Right lobe of liver (tissue), 6 donors: ENCODE measurements at regions not wholly inside any gene's neighbourhood (a gene's known extent, or its start where the extent isn't known, plus 50 kb on each side); places are given as distances from the start of the nearest gene placed in this dataset.
A peak's percentile ranks its signal among the peaks of the same experiment; 100 is the strongest.

Experiments
- ATAC-seq, 4 donors: fragments of 200-7000 bp; cut with Tn5 transposase; one replicate each; pipeline ENCODE4 v1.9.1; 2020; ENCODE audit warnings: mild to moderate bottlenecking in 4 of 4, moderate library complexity in 4 of 4
- DNase-seq, 3 donors: peaks; one replicate each; pipeline ENCODE4 v3.0.0-alpha.2; 2020
- H3K27ac ChIP-seq, 3 donors: fragments of 200-600 bp; one replicate each; pipeline ENCODE4 v1.8.0; 2022
- H3K27me3 ChIP-seq, 2 donors: fragments of 200-600 bp; one replicate each; pipeline ENCODE4 v1.8.0; 2022
- H3K36me3 ChIP-seq, 4 donors: fragments of 200-600 bp; sonication (generic) in 1 of 4; one replicate each; pipeline versions ENCODE4 v1.5.1 to v1.8.0; 2017 to 2022; ENCODE audit warnings: control low read depth in 1 of 4
- H3K4me1 ChIP-seq, 4 donors: fragments of 200-600 bp; sonication (generic) in 1 of 4; one replicate each; pipeline versions ENCODE4 v1.5.1 to v1.8.0; 2017 to 2022; ENCODE audit warnings: control low read depth in 1 of 4
- H3K4me3 ChIP-seq, 3 donors: fragments of 200-600 bp; one replicate each; pipeline ENCODE4 v1.8.0; 2022
- H3K9me3 ChIP-seq, 4 donors: fragments of 200-600 bp; sonication (generic) in 1 of 4; one replicate each; pipeline versions ENCODE4 v1.5.1 to v1.8.0; 2017 to 2022; ENCODE audit warnings: control low read depth in 1 of 4
- POLR2A ChIP-seq: fragments of 450-650 bp; IDR thresholded peaks from one replicate; pipeline ENCODE4 v1.6.1; 2017; ENCODE audit warnings: antibody characterized with exemption, mild to moderate bottlenecking
- WGBS: methylation state at CpG from one replicate; pipeline ENCODE4 v1.1.6; 2018; ENCODE audit warnings: low coverage, low lambda C conversion rate; ENCODE audit not compliant: insufficient coverage; ENCODE audit errors: missing lambda C conversion rate; 5-methylcytosine and 5-hydroxymethylcytosine counted together
- intact Hi-C, 2 donors: fragments of 100-400 bp; cut with DNase I; formaldehyde crosslinking; loops; one replicate each; pipeline versions ENCODE4 v1.11.2 to v1.14.1; 2022
- TF ChIP-seq, protein P1 (sequence below), 4 donors: fragments of 200-600 bp in 3 of 4; fragments of 450-650 bp in 1 of 4; IDR thresholded peaks; one replicate each; pipeline versions ENCODE4 v1.5.1 to v1.8.0; 2016 to 2022; ENCODE audit warnings: antibody characterized with exemption in 4 of 4, mild to moderate bottlenecking in 2 of 4
- donor health status: DM: no; HTN: yes; CAD: no.
- donor health status: DM: no; HTN: no; CAD: no.
- donor health status: DM: no; HTN: no; CAD: no.
- donor health status: DM: no; HTN: yes; CAD: no.
- donor health status: DM: no; HTN: yes; CAD: no.

DNA sequence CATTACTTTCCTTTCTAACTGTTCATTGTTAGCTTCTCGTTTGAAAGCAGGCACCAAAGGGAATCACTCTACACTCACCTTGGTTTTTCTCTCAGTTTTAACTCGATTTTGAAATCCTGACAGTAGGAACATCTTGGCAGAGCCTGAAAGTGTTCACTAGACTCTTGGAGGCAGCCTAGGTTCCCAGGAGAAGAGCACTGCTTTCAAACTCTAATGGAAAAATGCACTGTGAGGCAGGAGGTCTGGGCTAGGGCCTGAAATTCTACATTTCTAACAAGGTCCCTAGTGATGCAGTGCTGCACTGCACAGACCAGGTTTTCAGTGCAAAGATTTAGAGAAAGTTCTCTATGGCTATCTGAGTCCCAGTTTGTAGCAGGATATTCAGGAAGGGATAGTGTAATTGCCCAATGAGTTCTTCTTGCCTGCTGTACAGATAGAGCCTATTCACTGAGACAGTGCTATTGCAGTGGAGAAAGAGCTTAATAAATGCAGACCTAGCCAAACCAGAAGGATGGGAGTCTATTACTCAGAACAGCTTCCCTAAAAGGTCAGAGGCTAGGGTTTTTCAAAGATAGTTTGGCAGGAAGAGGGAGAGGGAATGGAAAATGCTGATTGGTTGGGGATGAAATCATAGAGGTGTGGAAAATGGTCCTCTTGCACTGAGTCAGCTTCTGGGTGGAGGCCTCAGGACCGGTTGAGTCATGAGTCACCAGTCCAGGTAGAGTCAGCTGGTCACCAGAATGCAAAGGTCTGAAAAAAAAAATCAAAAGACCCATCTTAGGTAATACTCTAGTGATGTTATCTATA, 153.9 kb downstream of the GPBP1 start:
- Histone ChIP-seq H3K36me3 (no peaks in the 10 kb centered on the region), H3K27me3 (no peaks in the 10 kb centered on the region), H3K9me3 (no peaks in the 10 kb centered on the region), H3K4me1 (no peaks in the 10 kb centered on the region), H3K4me3 (no peak overlapping the region), H3K27ac (no peak overlapping the region)
- intact Hi-C loops = no loop called here
- DNase-seq (no peak), ATAC-seq (peak in 1 of 4 donors; percentile 92)
- WGBS = 50% methylated on average over 3 of the region's 3 CpGs
- TF ChIP-seq, protein P1, sequence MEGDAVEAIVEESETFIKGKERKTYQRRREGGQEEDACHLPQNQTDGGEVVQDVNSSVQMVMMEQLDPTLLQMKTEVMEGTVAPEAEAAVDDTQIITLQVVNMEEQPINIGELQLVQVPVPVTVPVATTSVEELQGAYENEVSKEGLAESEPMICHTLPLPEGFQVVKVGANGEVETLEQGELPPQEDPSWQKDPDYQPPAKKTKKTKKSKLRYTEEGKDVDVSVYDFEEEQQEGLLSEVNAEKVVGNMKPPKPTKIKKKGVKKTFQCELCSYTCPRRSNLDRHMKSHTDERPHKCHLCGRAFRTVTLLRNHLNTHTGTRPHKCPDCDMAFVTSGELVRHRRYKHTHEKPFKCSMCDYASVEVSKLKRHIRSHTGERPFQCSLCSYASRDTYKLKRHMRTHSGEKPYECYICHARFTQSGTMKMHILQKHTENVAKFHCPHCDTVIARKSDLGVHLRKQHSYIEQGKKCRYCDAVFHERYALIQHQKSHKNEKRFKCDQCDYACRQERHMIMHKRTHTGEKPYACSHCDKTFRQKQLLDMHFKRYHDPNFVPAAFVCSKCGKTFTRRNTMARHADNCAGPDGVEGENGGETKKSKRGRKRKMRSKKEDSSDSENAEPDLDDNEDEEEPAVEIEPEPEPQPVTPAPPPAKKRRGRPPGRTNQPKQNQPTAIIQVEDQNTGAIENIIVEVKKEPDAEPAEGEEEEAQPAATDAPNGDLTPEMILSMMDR (IDR thresholded peaks at IDR 0.05) = no peak
- no peak for TF ChIP-seq POLR2A

- Histone ChIP-seq H3K36me3 (no peaks in the 10 kb centered on the region), H3K27me3 (no peaks in the 10 kb centered on the region), H3K9me3 (no peaks in the 10 kb centered on the region), H3K4me1 (no peaks in the 10 kb centered on the region), H3K27ac (no peak overlapping the region), H3K4me3 (no peak overlapping the region)
- WGBS = 80% methylated on average over 2 of the region's 4 CpGs
- no peak for DNase-seq
- ATAC-seq = no peak
- intact Hi-C loops = no loop called here
- TF ChIP-seq, protein P1 (IDR thresholded peaks at IDR 0.05) = no peak
- no peak for TF ChIP-seq POLR2A
Measured at GRCh38 chr5:57325678-57326397, 152.0 kb downstream of the GPBP1 start.

GRCh38 chr5:57324861-57325260, 151.0 kb downstream of the GPBP1 start:
- WGBS = 80% methylated on average over 4 of the region's 4 CpGs
- intact Hi-C loops = no loop called here

GRCh38 chr5:57324181-57324580, 150.3 kb downstream of the GPBP1 start:
- Histone ChIP-seq H3K4me1 (no peaks in the 10 kb centered on the region), H3K4me3 (no peak overlapping the region), H3K36me3 (no peaks in the 10 kb centered on the region), H3K27ac (no peak overlapping the region), H3K9me3 (no peaks in the 10 kb centered on the region), H3K27me3 (no peaks in the 10 kb centered on the region)
- no peak for ATAC-seq
- no peak for TF ChIP-seq POLR2A
- TF ChIP-seq, protein P1 (IDR thresholded peaks at IDR 0.05) = no peak
- 74% methylated on average over 4 of the region's 4 CpGs for WGBS
- intact Hi-C loops = no loop called here
- no peak for DNase-seq

More at GRCh38 chr5:57324861-57325260, 151.0 kb downstream of the GPBP1 start:
- Histone ChIP-seq H3K27me3 (no peaks in the 10 kb centered on the region), H3K4me3 (no peak overlapping the region), H3K4me1 (no peaks in the 10 kb centered on the region), H3K27ac (no peak overlapping the region), H3K36me3 (no peaks in the 10 kb centered on the region), H3K9me3 (no peaks in the 10 kb centered on the region)
- TF ChIP-seq POLR2A = no peak
- TF ChIP-seq, protein P1 (IDR thresholded peaks at IDR 0.05) = no peak
- no peak for DNase-seq
- no peak for ATAC-seq
